Osteocyte (in vitro differentiated cells): ENCODE measurements at regions not wholly inside any gene's neighbourhood (a gene's known extent, or its start where the extent isn't known, plus 50 kb on each side); places are given as distances from the start of the nearest gene placed in this dataset.

ENCODE experiments used
- DNase-seq: peaks from one replicate; pipeline ENCODE4 v3.0.0; 2021; ENCODE audit warnings: mixed read lengths; ENCODE audit not compliant: unreplicated experiment; ENCODE audit errors: extremely low spot score
- H3K27ac Mint-ChIP-seq: one replicate; pipeline ENCODE4 v1.8.0; 2021; ENCODE audit warnings: mild to moderate bottlenecking, mixed read lengths; ENCODE audit not compliant: unreplicated experiment
- H3K27me3 Mint-ChIP-seq: one replicate; pipeline ENCODE4 v1.8.0; 2021; ENCODE audit warnings: mixed read lengths; ENCODE audit not compliant: unreplicated experiment
- H3K36me3 Mint-ChIP-seq: one replicate; pipeline ENCODE4 v1.8.0; 2021; ENCODE audit warnings: mixed read lengths; ENCODE audit not compliant: unreplicated experiment
- H3K4me1 Mint-ChIP-seq: one replicate; pipeline ENCODE4 v1.8.0; 2021; ENCODE audit warnings: mixed read lengths; ENCODE audit not compliant: unreplicated experiment
- H3K4me3 Mint-ChIP-seq: one replicate; pipeline ENCODE4 v1.8.0; 2021; ENCODE audit warnings: mild to moderate bottlenecking, moderate library complexity, mixed read lengths; ENCODE audit not compliant: unreplicated experiment
- H3K9me3 Mint-ChIP-seq: one replicate; pipeline ENCODE4 v1.8.0; 2021; ENCODE audit warnings: mixed read lengths; ENCODE audit not compliant: unreplicated experiment
- TF ChIP-seq, protein P1 (sequence below): fragments of 200-600 bp; sonication (generic); IDR thresholded peaks from 2 replicates; pipeline ENCODE4 v1.5.0; 2021; ENCODE audit warnings: antibody characterized with exemption, mild to moderate bottlenecking, moderate library complexity

- TF ChIP-seq, protein P1, sequence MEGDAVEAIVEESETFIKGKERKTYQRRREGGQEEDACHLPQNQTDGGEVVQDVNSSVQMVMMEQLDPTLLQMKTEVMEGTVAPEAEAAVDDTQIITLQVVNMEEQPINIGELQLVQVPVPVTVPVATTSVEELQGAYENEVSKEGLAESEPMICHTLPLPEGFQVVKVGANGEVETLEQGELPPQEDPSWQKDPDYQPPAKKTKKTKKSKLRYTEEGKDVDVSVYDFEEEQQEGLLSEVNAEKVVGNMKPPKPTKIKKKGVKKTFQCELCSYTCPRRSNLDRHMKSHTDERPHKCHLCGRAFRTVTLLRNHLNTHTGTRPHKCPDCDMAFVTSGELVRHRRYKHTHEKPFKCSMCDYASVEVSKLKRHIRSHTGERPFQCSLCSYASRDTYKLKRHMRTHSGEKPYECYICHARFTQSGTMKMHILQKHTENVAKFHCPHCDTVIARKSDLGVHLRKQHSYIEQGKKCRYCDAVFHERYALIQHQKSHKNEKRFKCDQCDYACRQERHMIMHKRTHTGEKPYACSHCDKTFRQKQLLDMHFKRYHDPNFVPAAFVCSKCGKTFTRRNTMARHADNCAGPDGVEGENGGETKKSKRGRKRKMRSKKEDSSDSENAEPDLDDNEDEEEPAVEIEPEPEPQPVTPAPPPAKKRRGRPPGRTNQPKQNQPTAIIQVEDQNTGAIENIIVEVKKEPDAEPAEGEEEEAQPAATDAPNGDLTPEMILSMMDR, result no peak
- no peak overlapping the region for H3K4me3 Mint-ChIP-seq
- DNase-seq, result no peak
- H3K36me3 Mint-ChIP-seq, result no peaks in the 10 kb centered on the region
- peaks cover 9% of the 10 kb centered on the region for H3K9me3 Mint-ChIP-seq
- no peaks in the 10 kb centered on the region for H3K27me3 Mint-ChIP-seq
- H3K4me1 Mint-ChIP-seq, result no peaks in the 10 kb centered on the region
- H3K27ac Mint-ChIP-seq, result no peak overlapping the region
These were observed 732.9 kb downstream of the TDRD15 start for GRCh38 chr2:21856708-21857107.

DNA sequence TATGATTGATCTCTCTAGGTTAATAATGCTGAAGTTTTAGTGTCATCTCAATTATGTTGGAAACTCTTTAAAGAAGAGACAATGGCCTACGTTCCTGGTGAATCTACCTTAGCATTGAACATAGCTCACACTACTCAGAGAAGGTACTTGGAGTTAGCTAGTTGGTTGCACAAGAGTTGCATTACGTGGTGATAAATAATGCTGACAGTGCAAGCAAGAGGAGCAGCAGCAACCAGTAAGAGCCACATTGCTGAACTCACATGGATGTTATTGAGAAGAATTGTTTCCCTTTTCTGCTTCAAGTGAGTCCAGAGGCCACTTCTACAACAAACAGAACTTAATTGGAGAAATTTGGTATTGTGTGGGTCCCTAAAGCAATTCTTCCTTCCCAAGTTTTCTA is 737.1 kb downstream of the TDRD15 start:
- Mint-ChIP-seq H3K9me3 (peaks cover 9% of the 10 kb centered on the region), H3K4me3 (no peak overlapping the region), H3K36me3 (no peaks in the 10 kb centered on the region), H3K27ac (no peak overlapping the region), H3K4me1 (no peaks in the 10 kb centered on the region), H3K27me3 (no peaks in the 10 kb centered on the region)
- TF ChIP-seq, protein P1, result no peak
- no peak for DNase-seq

DNA sequence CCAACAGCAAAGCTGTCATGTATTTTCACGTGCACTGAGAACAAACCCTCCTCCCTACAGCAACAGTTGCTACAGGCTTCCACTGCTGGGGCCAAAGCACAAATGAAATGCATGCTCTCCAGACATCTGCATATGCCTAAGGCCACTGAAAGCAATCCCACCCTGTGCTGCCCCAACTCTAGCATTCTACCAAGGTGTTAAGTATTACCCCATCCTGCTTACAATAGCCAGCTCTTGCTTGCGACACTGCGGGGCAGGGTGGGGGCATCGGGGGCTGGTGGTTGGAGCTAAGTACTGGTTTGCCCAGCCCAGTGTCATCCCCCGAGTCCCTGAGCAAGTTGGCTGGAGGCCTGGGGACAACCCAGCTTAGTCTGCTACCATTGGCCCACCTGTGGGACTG is 742.5 kb downstream of the TDRD15 start:
- TF ChIP-seq, protein P1, result no peak

GRCh38 chr2:21887881-21888280 is 764.1 kb downstream of the TDRD15 start:
- DNase-seq, result no peak
- Mint-ChIP-seq H3K4me1 (no peaks in the 10 kb centered on the region), H3K27ac (no peak overlapping the region), H3K27me3 (no peaks in the 10 kb centered on the region), H3K4me3 (no peak overlapping the region), H3K36me3 (no peaks in the 10 kb centered on the region), H3K9me3 (peaks cover 10% of the 10 kb centered on the region)
- TF ChIP-seq, protein P1, result no peak

More for the DNA sequence above, 742.5 kb downstream of the TDRD15 start:
- Mint-ChIP-seq H3K9me3 (no peaks in the 10 kb centered on the region), H3K27me3 (no peaks in the 10 kb centered on the region), H3K4me1 (no peaks in the 10 kb centered on the region), H3K36me3 (no peaks in the 10 kb centered on the region), H3K4me3 (no peak overlapping the region), H3K27ac (no peak overlapping the region)
- no peak for DNase-seq

- H3K27me3 Mint-ChIP-seq, result no peaks in the 10 kb centered on the region
- DNase-seq, result no peak
These were observed 766.3 kb downstream of the TDRD15 start for GRCh38 chr2:21890041-21890440.

More at GRCh38 chr2:21890041-21890440, 766.3 kb downstream of the TDRD15 start:
- Mint-ChIP-seq H3K4me1 (no peaks in the 10 kb centered on the region), H3K9me3 (peaks cover 10% of the 10 kb centered on the region), H3K27ac (no peak overlapping the region), H3K36me3 (no peaks in the 10 kb centered on the region), H3K4me3 (no peak overlapping the region)
- TF ChIP-seq, protein P1, result no peak
